Activated gamma-delta T cell treated with anti-CD3 and anti-CD28 coated beads, Interleukin-2, amount 50 U/mL, for 16 hours (primary cell): ENCODE measurements at regions not wholly inside any gene's neighbourhood (a gene's known extent, or its start where the extent isn't known, plus 50 kb on each side); places are given as distances from the start of the nearest gene placed in this dataset.

Experiments used
- DNase-seq: peaks from one replicate; pipeline ENCODE4 v3.0.0-alpha.2; 2020; ENCODE audit warnings: low read depth

DNA sequence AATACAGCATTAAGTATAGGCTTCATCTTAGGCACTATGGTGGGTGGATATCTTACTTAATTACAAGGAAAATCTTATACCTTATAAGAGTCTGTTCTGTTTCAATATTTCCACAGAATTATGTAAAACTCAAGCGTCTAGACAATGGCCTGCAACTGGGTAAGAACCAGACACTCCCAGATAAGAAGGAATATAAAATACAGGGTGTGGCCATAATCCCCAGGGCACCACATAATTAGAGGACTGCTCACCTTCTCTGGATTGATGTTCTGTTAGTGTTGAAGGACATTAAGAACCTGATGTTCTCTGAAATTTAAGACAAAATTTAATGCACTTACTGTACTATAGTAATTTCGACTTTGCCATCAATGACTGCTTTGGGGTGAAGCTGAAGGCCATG lies 198.2 kb upstream of the ARSJ start:
- no peak for DNase-seq

DNA sequence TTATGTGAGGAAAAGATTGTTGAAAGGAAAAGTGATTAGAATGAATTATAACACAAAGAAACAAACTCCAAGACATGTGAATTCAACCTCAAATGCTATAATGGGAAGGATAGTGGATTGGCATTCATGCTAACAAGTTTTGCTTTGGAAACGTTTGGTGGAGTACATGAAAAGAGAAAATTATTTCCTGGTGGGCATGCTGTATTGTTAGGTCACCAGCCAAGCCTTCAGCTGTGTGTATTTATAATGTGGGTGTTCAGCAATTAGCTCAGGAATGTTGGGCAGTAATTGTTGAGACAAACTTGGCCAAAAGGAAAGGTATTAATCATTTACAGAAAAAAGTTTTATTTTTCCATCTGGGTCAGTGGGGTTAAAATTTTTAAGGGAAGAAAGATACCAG lies 198.9 kb upstream of the ARSJ start:
- no peak for DNase-seq

DNA sequence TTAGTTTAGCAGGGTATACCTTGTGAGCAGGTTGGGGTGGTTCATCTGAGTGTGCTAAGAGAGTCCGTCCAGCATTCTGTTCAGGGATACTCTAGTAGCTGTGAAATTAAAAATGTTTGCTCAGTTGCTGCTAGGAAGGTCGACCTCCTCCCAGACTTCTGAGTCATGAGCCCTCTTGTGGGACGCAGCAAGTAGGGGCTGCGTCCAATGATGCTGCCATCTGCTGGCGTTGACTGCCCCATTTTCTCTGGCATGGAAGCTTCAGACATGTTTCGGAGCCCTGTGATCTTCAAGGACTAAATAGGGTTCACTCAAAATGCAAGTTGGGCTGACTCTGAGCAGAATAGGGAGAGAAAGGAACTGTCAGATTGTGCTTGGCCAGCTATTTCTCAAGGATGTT lies 201.0 kb upstream of the ARSJ start:
- DNase-seq: peak; percentile 11

DNA sequence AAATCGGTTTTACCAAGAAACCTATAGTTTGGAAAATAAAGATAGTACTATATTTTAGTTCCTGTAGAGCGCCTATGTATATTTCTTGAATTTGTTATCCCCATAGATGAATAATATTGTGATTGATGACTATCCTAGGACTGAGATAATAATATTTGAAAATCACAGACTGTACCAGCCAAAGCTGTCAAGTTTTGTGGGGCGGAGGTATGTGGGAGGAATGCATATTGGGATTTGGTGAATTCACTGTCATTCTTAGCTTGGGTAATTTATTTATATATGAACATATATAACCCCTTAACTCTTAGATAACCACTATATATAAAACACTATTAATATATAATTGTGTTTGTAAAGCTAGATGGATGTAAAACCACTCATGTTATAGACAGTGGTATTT lies 205.5 kb upstream of the ARSJ start:
- no peak for DNase-seq

DNA sequence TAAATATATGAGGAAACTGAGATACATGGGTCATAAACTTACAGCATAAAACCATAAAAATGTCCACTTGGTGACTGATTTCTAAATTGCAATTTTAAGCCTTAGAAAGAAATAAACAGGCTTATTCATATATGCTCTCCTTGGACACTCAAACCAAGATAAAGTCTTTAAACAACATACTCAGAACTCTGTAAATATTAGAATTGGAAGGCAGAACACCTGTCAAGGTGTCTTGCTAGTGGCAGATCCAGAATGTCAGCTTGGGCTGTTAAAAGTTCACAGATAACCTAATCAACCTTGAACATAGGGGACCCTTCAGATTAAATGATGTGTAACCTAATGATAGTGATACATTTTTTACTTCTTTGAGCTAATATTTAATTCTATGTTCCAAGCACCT lies 208.1 kb upstream of the ARSJ start:
- no peak for DNase-seq

DNA sequence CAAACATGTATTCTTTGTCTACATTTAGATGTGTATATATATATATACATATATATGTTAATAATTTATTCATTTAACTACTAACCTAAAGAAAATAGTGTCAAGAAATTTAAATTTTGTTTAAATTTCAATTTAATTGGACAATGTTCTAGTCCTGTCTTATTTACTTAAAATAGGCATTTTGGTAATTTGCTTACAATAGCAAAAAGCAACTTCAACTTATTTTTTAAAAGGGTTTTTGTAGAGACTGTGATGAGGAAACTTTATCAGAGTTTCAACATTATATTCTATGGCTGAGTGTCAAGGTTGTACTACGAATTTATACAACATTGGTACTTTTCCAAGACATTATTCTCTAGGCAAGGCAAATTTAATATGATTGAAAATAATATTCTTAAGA lies 212.0 kb upstream of the ARSJ start:
- DNase-seq: no peak

DNA sequence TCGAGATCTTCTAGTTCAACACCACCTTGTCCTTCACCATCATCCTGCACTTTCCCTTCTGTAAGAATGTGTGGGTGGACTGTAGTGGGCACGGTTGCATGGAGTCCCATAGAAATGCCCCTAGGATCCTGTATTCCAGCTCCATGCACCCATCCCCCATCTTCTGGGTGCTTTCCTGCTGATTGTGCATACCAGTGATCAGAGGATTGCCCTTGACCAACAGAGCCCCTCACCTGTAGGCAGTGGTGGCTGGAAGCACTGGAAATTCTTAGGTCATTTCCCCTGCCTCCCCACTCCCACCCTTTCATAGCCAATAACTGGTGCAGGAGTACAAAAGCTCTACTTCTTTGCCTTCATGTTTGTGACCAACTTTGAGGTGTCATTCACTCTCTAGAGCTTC lies 213.4 kb upstream of the ARSJ start:
- DNase-seq: no peak

DNA sequence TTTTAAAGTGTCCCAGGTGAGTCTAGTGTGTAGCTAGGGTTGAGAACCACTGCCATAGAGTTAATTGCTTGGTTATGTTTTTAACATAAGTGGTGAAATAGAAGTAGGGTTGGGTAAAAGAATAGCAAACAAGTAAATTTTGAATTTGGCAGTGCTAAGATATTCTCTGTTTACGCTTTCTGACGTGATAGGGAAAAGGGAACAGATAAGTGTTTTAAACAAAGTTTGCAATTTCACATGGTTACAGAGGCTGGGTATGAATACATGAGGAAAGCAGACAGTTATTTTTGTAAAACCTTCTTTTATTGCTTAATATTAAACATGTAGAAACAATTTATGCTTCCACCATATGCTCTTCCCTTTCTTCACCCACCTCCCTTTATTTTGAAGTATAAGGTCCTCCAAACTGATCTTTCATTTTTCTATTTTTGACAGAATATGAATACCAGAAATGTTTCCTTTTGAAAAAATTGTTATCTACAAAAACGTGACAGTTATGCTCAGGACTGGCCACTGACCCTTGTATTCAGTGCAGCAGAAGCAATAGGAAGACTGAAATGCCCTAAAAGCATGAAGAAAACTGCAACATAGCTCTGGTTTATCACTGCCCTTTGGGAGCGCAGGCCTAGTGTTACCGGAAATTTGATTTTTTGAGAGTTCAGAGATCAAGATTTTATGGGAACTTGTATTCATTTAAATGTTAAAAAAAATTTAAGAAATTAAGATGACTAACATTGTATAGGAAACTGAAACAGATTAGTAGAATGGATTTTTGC lies 214.4 kb upstream of the ARSJ start:
- no peak for DNase-seq

DNA sequence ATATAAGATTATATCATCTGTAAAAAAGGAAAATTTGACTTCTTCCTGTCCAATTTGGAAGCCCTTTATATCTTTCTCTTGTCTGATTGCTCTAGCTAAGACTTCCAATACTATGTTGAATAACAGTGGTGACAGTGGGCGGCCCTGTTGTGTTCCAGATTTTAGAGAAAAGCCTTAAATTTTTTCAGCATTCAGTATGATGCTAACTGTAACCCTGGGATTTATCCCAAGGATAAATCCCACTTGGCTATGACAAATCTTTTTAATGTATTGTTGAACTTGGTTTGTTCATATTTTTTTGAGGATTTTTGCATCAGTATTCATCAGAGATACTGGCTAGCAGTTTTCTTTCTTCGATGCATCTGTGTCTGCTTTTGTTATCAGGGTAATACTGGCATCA lies 217.2 kb upstream of the ARSJ start:
- DNase-seq: no peak

DNA sequence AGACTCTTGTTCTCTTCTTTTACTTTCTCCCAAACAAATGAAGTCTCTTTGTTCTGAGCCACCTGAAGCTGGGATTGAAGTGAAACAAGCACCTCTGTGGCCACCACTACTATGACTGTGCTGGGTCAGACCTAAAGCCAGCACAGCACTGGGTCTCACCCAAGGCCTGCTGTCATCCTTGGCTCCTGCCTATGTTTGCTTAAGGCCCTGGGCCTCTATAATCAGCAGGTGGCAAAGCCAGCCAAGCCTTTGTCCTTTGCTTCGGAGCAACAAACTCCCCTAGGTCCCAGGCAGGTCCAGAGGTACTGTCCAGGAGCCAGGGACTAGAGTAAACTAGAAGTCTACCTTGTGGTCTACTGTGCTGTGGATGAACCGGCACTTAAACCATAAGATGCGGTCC lies 220.6 kb upstream of the ARSJ start:
- no peak for DNase-seq

DNA sequence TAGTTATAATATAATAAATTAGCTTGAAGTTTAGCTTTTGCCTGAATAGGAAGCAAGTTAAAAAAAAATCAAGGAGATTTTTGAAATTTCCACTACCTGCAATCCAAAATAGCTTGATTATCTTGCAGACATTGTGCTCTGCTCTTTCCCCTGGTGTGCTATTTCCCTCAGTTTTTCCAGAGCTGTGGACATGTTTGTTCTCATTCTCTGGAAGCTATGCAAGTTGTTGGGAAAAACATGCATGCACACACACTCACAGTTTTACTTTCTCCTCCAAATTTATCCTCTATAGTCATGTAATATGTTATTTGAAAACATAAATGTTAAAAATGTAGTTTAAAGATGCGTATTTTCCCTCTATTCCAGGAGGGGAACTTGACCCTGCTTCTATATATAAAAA lies 225.8 kb upstream of the ARSJ start:
- DNase-seq: no peak

DNA sequence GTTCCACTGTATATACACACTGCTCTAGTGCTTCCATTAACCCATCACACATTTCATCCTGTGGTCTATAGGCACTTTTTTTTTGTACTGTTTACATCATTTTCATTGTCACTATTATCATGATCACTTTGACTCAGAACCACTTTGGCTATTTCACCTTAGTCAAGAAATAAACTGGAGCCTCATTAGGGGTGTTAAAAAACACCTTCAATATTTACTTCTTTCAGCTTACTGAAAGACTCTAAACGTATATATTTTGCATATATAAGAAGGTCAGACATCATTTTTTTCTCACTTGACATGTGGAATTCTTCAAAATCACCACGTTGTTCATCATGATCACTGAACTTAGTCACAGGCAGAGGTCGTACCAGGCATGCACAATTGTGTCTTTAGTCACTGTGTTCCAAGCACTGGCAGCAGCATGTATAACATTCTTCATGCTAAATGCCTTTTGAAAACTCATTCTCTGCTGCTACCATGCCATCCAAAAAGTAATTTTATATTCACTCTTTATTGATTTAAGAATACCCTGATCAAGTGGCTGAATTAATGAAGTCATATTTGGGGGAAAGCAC lies 229.2 kb upstream of the ARSJ start:
- DNase-seq: no peak

DNA sequence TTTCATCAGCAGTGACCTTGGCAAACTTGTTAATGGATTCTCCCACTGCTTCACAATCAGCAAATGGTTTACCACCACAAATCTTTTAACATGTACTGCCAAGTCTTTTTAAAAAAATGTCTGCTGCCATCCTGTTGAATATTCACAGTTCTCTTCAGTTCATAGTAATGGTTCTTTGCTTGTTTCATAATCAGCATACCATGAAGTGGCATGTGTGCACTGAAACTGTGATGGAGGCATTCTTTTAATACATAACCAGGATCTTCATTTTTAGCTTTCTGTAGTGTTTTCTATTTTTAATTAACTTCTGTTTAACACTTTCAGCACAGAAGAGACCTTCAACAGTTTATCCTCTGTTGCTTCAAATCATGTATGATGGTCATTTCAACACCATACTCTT lies 230.1 kb upstream of the ARSJ start:
- DNase-seq: no peak

DNA sequence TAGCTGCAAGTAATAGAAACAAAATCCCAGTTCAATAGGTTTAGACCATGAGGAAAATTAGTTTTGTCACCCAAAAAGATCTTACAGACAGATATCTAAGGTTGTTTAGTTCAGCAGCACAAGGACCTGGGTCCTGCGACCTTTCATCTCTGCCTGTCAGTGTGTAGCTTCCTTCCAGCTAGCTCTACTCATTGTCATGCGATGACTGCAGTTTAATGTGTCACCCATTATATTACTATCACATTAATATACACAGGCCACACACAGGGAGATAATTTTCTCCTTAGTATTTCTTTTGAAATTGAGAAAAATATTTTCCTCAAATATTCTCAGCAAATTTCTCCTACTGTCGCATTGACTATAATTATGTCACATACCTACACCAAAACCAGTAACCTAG lies 232.1 kb upstream of the ARSJ start:
- DNase-seq: no peak

DNA sequence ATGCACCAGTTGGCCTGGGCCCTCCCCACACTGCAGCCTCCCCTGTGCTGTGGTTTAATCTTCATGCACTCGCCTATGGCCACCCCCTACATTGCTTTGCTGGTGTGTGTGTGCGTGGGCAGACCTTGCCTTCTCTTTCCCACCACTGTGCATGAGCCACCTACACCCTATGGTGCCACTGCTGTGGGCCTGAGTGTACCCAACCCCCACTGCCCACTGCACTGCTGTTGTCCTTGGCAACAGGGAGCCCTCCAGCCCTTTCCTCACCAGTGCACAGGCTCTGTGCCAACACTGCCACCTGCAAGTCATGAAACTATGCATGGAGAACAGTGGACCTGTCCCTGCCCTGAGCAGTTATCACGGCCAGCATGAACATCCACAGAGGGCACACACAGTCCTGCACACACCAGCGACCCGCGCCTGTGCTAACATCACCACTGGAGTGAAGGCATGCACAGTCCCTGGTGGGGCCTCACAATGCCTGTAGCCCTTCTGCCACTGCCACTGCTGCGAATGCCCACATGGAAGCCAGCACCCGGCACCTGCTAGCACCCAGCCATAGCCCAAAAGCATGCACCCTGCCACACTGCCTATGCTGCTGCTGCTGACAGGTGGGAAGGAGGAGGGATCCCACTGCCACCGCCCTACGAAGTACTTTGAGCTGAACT lies 237.8 kb upstream of the ARSJ start:
- no peak for DNase-seq

DNA sequence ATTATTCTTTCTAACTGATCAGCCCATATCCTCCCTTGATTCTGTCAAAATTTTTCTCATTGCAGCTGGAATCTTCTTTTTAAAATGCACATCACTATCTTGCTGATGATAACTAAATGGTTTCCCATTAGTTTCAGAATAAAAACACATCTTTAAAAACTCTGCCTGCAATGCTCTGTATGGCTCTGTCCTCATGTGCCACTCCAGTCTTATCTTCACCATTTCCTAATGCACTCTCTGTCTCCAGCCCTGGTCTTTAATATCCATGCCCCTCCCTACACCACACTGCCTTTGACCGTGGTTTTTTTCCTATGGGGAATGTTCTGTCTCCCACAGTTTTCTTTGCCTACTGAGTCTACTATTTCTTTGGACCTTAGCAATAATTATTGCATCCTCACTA lies 244.1 kb upstream of the ARSJ start:
- DNase-seq: no peak

DNA sequence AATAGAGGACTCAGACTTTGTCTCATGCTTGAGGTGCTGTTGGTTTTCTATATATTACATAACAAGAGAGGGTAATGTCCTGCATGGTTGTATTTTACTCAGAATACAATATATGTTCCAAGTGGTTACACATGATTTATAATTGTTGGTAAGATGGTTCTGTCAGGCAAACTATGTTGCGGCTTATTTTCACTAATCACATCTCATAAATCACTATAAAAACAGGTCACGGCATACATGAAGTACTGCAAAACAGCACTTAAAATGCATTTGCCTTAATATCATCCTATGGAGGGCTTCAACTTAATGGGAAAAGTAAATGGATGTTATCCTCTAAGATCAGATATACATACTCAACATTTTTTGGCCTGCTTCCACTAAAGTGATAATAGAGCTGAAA lies 246.0 kb upstream of the ARSJ start:
- DNase-seq: no peak

DNA sequence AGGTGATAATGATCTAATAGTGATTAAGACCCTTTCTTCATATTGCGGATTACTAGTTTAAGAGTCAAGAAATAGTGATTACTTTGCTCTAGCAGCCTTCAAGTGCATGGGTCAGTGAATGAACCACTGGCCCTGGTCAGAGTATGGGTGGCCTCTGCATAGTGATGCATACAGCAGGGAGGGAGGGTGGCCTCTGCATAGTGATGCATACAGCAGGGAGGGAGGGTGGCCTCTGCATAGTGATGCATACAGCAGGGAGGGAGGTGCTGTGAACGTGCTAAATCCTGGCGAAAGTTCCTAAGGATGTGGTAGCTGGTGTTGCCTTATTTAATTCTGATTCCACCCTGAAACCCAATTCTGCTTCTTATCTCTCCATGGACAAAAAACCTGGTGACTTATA lies 246.7 kb upstream of the ARSJ start:
- no peak for DNase-seq

DNA sequence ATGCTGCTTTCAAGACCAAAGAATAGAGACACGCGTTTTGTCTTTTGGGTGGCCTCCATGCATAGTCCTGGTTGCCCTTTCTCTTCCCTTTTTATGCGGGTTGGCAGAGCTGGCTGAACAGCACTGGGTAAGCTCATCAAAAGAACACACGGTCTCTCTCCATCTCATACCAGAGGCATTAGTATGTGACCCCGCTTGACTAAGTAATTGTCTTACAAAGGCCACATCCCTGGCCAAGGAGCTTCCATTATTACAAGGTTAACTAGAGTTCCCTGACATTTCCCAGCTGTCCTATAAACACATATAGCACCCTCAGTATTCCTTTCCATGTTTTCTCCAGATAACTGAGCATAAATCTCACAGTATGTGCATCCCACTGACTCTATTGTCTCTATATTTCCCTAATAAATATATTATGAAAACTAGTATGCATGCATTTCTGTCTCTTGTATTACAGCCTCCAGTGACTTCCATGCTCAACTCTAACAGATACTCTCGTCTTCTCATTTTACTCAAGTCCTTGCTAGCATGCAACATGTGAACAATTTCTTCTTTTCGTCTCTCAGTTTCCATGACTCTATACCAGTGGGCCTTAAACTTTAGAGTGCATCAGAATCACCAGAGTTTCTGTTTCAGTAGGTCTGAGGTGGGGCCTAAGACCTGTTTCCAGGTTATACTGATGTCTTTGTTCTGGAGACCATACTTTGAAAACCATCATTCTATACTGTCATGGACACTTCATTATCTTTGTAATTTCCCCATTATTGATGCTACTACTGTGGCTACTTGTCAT lies 247.7 kb upstream of the ARSJ start:
- no peak for DNase-seq

DNA sequence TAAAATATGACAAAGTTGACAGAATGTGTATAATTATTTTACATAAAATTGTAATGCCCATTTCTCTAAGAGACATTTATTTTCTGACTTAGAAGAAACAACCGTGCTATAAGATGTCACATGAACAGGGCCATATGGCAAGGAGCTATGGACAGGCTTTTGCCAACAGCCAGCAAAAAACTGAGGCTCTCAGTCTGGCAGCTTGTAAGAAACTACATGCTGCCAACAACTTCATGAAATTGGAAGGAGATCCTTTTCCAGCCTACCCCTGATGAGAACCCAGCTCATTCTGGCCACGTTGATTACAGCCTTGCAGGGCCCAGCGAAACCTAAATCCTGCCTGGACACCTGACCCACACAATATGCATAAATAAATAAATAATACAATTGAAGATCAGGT lies 250.3 kb upstream of the ARSJ start:
- DNase-seq: no peak

DNA sequence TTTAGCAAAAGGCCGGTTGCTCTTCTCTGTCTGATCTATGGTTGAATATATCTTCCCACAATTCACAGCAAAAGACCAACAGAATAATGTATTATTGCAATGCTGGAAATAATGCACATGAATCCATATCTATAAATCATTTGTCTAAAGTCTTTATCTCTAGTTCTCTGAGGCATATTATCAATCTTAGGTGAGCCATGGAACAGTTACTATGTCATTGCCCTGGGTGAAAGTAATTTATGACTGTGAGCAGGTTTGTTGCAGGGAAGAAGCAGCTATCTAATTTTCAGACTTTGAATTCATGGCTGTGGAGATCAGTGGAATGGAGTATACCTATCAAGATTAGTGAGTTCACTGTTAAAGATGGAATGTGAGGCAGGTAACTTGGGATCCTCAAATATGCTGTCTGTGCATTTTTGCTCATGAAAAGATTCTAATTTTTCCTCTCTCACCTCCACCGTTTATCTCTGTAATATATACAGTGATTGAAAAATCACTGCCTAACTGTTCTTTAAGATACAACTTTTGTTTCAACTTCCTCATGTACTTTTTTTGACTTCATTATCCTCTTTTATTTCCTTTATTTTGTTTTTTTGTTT lies 256.8 kb upstream of the ARSJ start:
- no peak for DNase-seq

DNA sequence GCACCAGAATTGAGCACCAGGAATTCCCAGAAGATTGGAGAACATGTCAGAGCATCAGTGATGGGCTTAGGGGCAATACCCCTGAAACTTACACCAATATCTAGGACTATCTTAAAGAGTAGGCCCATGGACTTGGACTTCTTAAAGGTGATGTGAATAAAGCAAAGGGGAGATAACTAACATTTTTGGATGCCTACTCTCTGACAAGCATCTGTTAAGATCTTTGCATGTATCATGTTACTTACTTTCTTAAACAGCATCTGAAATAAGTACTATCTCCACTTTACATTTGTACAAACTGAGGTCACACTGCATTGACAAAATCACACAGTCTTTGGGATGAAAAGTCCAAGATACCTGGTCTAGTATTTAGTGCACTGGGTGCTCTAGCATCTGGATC lies 258.6 kb upstream of the ARSJ start:
- no peak for DNase-seq

DNA sequence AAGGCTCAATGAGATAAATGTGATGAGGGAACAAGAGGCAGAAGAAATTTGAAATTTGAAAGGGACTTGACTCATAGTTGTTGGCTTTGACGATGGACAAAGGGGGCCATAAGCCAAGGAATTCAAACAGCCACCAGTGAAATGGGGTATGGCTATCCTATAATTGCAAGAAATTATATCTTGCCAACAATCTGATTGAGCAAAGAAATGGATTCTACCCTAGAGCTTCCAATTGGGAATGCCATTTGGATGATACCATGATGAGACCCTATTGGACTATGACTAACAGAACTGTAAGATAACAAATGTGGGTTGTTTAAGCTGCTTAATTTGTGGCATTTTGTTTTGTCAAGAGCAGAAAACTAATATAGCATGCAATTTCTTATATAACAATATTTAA lies 270.1 kb upstream of the ARSJ start:
- DNase-seq: no peak
